ENCODE measurements at regions not wholly inside any gene's neighbourhood (a gene's known extent, or its start where the extent isn't known, plus 50 kb on each side); places are given as distances from the start of the nearest gene placed in this dataset.

GRCh38 chr3:102057781-102058421, 208.6 kb downstream of the NFKBIZ start:
- DNase-seq: no peak
- TF ChIP-seq CTCF (IDR thresholded peaks at IDR 0.05; ENCODE audit: control extremely low read depth, extremely low read depth): no peak
- no peak for ATAC-seq (ENCODE audit: insufficient read depth, low FRiP score)

GRCh38 chr3:102059145-102059943, 210.0 kb downstream of the NFKBIZ start:
- 83 to 85% methylated on average over 8 of the region's 8 CpGs for WGBS, 2 donors
- H3K4me1 ChIP-seq (ENCODE audit: control insufficient read depth in 5 of 5, insufficient read depth in 5 of 5, low read length in 5 of 5): no peaks in the 10 kb centered on the region
- ATAC-seq (ENCODE audit: insufficient read depth, low FRiP score) (no peak), DNase-seq (no peak)
- no peaks in the 10 kb centered on the region for H3K27me3 ChIP-seq (ENCODE audit: control insufficient read depth in 3 of 3, insufficient read depth in 3 of 3, low read length in 2 of 3)
- H3K36me3 ChIP-seq (ENCODE audit: control insufficient read depth in 4 of 4, insufficient read depth in 4 of 4, low read length in 4 of 4): no peaks in the 10 kb centered on the region
- no peak overlapping the region for H3K4me3 ChIP-seq
- no peak overlapping the region for H3K9ac ChIP-seq (ENCODE audit: insufficient read depth in 1 of 2, low read length in 2 of 2)
- TF ChIP-seq CTCF (IDR thresholded peaks at IDR 0.05; ENCODE audit: control extremely low read depth, extremely low read depth): no peak
- peaks cover 0 to 3% (median 0%) of the 10 kb centered on the region in 4 donors for H3K9me3 ChIP-seq (ENCODE audit: control insufficient read depth in 4 of 4, insufficient read depth in 3 of 4, low read length in 3 of 4)
- H3K27ac ChIP-seq (ENCODE audit: low read depth in 1 of 2, low read length in 1 of 2): no peak overlapping the region

More at GRCh38 chr3:102057781-102058421, 208.6 kb downstream of the NFKBIZ start:
- Histone ChIP-seq H3K27me3 (ENCODE audit: control insufficient read depth in 3 of 3, insufficient read depth in 3 of 3, low read length in 2 of 3) (no peaks in the 10 kb centered on the region), H3K4me3 (no peak overlapping the region), H3K27ac (ENCODE audit: low read depth in 1 of 2, low read length in 1 of 2) (no peak overlapping the region), H3K4me1 (ENCODE audit: control insufficient read depth in 5 of 5, insufficient read depth in 5 of 5, low read length in 5 of 5) (no peaks in the 10 kb centered on the region), H3K9me3 (ENCODE audit: control insufficient read depth in 4 of 4, insufficient read depth in 3 of 4, low read length in 3 of 4) (no peaks in the 10 kb centered on the region), H3K9ac (ENCODE audit: insufficient read depth in 1 of 2, low read length in 2 of 2) (no peak overlapping the region), H3K36me3 (ENCODE audit: control insufficient read depth in 4 of 4, insufficient read depth in 4 of 4, low read length in 4 of 4) (no peaks in the 10 kb centered on the region)

- H3K27ac ChIP-seq (ENCODE audit: low read depth in 1 of 2, low read length in 1 of 2): no peak overlapping the region
- no peak overlapping the region for H3K4me3 ChIP-seq
- no peak for TF ChIP-seq CTCF (IDR thresholded peaks at IDR 0.05; ENCODE audit: control extremely low read depth, extremely low read depth)
- no peak overlapping the region for H3K9ac ChIP-seq (ENCODE audit: insufficient read depth in 1 of 2, low read length in 2 of 2)
- no peak for ATAC-seq (ENCODE audit: insufficient read depth, low FRiP score)
- H3K27me3 ChIP-seq (ENCODE audit: control insufficient read depth in 3 of 3, insufficient read depth in 3 of 3, low read length in 2 of 3): no peaks in the 10 kb centered on the region
- 85 to 93% methylated on average over 1 of the region's 1 CpG for WGBS, 2 donors
- H3K9me3 ChIP-seq (ENCODE audit: control insufficient read depth in 4 of 4, insufficient read depth in 3 of 4, low read length in 3 of 4): peaks cover 0 to 3% (median 0%) of the 10 kb centered on the region in 4 donors
- H3K4me1 ChIP-seq (ENCODE audit: control insufficient read depth in 5 of 5, insufficient read depth in 5 of 5, low read length in 5 of 5): no peaks in the 10 kb centered on the region
- DNase-seq: no peak
- no peaks in the 10 kb centered on the region for H3K36me3 ChIP-seq (ENCODE audit: control insufficient read depth in 4 of 4, insufficient read depth in 4 of 4, low read length in 4 of 4)
These were observed 211.5 kb downstream of the NFKBIZ start for GRCh38 chr3:102060814-102061213.

Measured in lung (tissue), 11 donors.